OCI-LY3 (cell line): ENCODE measurements at regions not wholly inside any gene's neighbourhood (a gene's known extent, or its start where the extent isn't known, plus 50 kb on each side); places are given as distances from the start of the nearest gene placed in this dataset.
A peak's percentile ranks its signal among the peaks of the same experiment; 100 is the strongest.

Experiments used
- H2AFZ ChIP-seq: fragments of 200-600, 300-600 bp; shearing (Covaris generic); 2 replicates; pipeline ENCODE4 v1.6.0; 2014; ENCODE audit warnings: antibody characterized with exemption, low read depth, low read length
- H3K27ac ChIP-seq: fragments of 200-600, 300-600 bp; sonication (generic); 2 replicates; pipeline ENCODE4 v1.5.1; 2014; ENCODE audit warnings: mild to moderate bottlenecking, low read length, moderate library complexity, mixed read lengths
- H3K27me3 ChIP-seq: fragments of 200-600, 300-600 bp; sonication (generic); 2 replicates; pipeline ENCODE4 v1.6.1; 2014; ENCODE audit warnings: low read depth, low read length, mixed read lengths
- H3K36me3 ChIP-seq: fragments of 200-600, 300-600 bp; sonication (generic); replicated peaks from 2 replicates; pipeline ENCODE3; 2014; ENCODE audit warnings: low read depth, low read length, mixed read lengths
- H3K4me1 ChIP-seq: fragments of 300-600, 200-600 bp; sonication (generic); 2 replicates; pipeline ENCODE4 v1.6.1; 2014; ENCODE audit warnings: low read length, mixed read lengths
- H3K4me2 ChIP-seq: fragments of 200-600, 300-600 bp; sonication (generic); 2 replicates; pipeline ENCODE4 v1.6.1; 2014; ENCODE audit warnings: low read length, mixed read lengths
- H3K4me3 ChIP-seq: fragments of 300-600, 200-600 bp; sonication (generic); 2 replicates; pipeline ENCODE4 v1.5.1; 2014; ENCODE audit warnings: antibody characterized with exemption, mild to moderate bottlenecking, low read length, moderate library complexity
- H3K79me2 ChIP-seq: fragments of 300-600, 200-600 bp; shearing (Covaris generic); 2 replicates; pipeline ENCODE4 v1.6.1; 2014; ENCODE audit warnings: mild to moderate bottlenecking, low read length, mixed read lengths
- H3K9ac ChIP-seq: fragments of 300-600, 200-600 bp; shearing (Covaris generic); 2 replicates; pipeline ENCODE4 v1.6.0; 2014; ENCODE audit warnings: mild to moderate bottlenecking, low read length, moderate library complexity
- H3K9me3 ChIP-seq: fragments of 200-600, 300-600 bp; shearing (Covaris generic); 2 replicates; pipeline ENCODE4 v1.6.1; 2014; ENCODE audit warnings: low read length, mixed read lengths; ENCODE audit not compliant: insufficient read depth
- H4K20me1 ChIP-seq: fragments of 200-600, 300-600 bp; sonication (generic); 2 replicates; pipeline ENCODE4 v1.6.1; 2016; ENCODE audit warnings: low read length, mixed read lengths; ENCODE audit not compliant: insufficient read depth
- EZH2phosphoT487 ChIP-seq: fragments of 200-600 bp; shearing (Covaris generic); IDR thresholded peaks from 2 replicates; pipeline ENCODE4 v1.6.1; 2018; ENCODE audit warnings: antibody characterized with exemption, mixed run types, low read depth
- TF ChIP-seq, protein P1 (sequence below): fragments of 200-600, 300-600 bp; sonication (generic); IDR thresholded peaks from 2 replicates; pipeline ENCODE4 v1.5.1; 2014; ENCODE audit warnings: antibody characterized with exemption, low read length, low read depth

DNA sequence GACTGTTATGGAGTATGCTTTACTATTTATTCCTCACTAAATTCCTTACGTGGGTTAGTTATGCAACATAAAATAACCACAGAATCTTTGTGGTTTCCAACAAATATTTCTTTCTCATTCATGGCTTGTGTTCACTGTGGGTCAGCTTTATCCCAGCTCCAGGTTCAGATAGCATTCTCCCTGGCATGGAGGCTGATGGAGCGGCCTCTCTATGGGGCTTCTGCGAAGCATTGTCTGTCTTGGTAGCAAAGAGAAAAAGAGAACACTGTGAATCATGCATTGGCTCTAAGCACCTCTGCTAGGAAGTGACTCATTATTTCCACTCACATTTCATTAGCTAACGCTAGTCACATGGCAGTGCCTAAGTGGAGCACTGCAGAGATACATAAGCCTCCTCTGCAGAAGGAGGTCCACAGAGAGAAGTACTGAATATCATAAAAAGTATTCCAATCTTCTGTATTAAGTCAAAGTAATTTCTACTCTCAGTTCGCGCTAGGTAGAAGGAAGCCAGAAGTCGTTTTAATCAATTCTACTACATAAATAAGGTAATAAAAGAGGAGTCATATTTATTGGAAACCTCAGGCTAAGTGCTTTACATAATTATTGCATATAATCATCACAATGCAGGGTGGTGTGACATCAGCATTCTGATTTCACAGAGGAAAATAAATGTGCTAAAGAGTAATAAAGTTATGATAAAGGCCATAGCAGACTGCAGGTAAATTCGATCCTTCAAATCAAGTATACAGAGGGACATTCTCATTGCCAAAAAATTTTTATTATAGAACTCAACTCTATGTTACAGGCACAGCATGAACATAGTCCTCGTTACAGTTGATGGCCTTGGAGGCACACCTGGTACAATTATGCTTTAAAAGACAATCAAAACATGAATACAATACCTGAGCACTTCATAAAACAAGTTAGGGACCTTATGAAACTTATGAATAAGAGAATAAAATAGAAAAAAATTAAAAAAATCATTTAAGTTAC is 531.1 kb downstream of the CETN3 start:
- H4K20me1 ChIP-seq, result no peaks in the 10 kb centered on the region
- H3K4me2 ChIP-seq, result no peak overlapping the region
- no peaks in the 10 kb centered on the region for H3K27me3 ChIP-seq
- peaks cover 2% of the 10 kb centered on the region; the same call in 1 of the 2 replicates for H3K4me1 ChIP-seq
- H3K9me3 ChIP-seq, result no peaks in the 10 kb centered on the region
- H2AFZ ChIP-seq, result no peak overlapping the region
- H3K4me3 ChIP-seq, result no peak overlapping the region
- H3K79me2 ChIP-seq, result no peaks in the 10 kb centered on the region
- no peak overlapping the region for H3K27ac ChIP-seq
- no peaks in the 10 kb centered on the region for H3K36me3 ChIP-seq
- TF ChIP-seq, protein P1, sequence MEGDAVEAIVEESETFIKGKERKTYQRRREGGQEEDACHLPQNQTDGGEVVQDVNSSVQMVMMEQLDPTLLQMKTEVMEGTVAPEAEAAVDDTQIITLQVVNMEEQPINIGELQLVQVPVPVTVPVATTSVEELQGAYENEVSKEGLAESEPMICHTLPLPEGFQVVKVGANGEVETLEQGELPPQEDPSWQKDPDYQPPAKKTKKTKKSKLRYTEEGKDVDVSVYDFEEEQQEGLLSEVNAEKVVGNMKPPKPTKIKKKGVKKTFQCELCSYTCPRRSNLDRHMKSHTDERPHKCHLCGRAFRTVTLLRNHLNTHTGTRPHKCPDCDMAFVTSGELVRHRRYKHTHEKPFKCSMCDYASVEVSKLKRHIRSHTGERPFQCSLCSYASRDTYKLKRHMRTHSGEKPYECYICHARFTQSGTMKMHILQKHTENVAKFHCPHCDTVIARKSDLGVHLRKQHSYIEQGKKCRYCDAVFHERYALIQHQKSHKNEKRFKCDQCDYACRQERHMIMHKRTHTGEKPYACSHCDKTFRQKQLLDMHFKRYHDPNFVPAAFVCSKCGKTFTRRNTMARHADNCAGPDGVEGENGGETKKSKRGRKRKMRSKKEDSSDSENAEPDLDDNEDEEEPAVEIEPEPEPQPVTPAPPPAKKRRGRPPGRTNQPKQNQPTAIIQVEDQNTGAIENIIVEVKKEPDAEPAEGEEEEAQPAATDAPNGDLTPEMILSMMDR, result no peak
- TF ChIP-seq EZH2phosphoT487, result no peak
- no peak overlapping the region for H3K9ac ChIP-seq

DNA sequence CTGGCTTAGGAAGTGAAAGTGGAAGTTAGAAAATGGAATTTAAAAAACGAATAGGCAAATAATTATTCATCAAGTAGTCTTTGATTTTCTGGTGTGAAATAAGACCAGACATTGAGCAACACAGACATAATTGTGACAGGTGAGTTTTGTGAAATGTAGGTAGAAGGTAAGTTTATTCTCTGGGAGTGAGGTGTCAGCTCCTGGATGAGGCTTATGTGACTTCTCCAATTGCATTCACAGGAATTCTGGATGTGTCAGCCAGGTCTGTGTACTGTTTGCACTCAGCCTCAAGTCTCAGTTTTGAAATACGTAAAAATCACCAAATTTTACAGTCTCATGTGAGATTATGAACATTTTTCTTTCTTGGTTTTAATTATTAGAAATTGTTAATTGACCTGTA is 537.6 kb downstream of the CETN3 start:
- Histone ChIP-seq H3K27ac (no peak overlapping the region), H3K9ac (no peak overlapping the region), H2AFZ (no peak overlapping the region), H3K36me3 (no peaks in the 10 kb centered on the region), H3K79me2 (no peaks in the 10 kb centered on the region), H3K4me2 (peak overlapping the region; percentile 20; the same call in 1 of the 2 replicates), H3K9me3 (no peaks in the 10 kb centered on the region), H3K4me1 (peaks cover 21% of the 10 kb centered on the region), H3K4me3 (no peak overlapping the region), H4K20me1 (no peaks in the 10 kb centered on the region), H3K27me3 (no peaks in the 10 kb centered on the region)
- TF ChIP-seq, protein P1, result no peak
- no peak for TF ChIP-seq EZH2phosphoT487

DNA sequence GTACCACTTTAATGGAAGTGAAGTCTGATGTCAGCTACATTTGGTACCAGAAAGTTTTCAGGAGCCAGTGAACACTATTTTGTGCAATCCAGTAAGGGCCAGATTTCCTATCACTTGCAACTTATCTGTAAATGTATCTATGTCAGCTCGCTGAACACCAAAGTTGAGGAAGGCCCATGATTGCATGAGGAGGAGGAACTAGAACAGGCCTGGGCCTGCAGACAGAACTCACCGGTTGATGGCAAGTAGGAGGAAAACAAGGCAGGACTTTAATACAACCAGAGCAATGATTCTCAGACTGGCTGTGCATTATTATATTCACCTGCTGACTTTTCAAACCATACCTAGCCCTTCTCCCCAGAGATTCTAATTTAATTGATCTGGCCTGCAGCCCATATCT is 540.2 kb downstream of the CETN3 start:
- no peak for TF ChIP-seq EZH2phosphoT487
- TF ChIP-seq, protein P1, result no peak

DNA sequence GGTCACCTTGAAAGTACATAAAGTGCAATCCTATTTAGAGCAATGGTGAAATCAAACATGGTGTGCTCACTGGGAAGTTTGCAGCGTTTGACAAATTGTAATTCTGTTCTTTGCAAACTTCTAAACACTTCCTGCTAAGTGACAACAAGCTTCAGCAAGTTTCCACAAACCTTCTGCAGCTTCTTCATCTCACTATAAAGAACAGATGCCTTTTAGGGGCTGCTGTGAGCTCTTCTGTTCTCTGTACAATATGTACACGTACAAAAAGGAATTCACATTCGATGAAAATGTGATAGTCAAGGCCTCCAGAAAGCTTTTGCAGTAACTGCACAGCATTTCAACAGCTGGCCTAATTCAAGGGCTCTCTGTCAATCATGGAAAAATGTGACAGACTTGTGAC is 543.1 kb downstream of the CETN3 start:
- Histone ChIP-seq H3K4me2 (peak overlapping the region; percentile 22; the same call in 1 of the 2 replicates), H3K9me3 (no peaks in the 10 kb centered on the region), H3K9ac (no peak overlapping the region), H3K36me3 (no peaks in the 10 kb centered on the region), H3K27ac (no peak overlapping the region), H3K4me3 (no peak overlapping the region), H3K4me1 (peaks cover 5% of the 10 kb centered on the region; the same call in 1 of the 2 replicates), H3K79me2 (no peaks in the 10 kb centered on the region), H4K20me1 (no peaks in the 10 kb centered on the region), H3K27me3 (no peaks in the 10 kb centered on the region), H2AFZ (peak overlapping the region; percentile 77; the same call in 1 of the 2 replicates)
- TF ChIP-seq, protein P1, result no peak
- no peak for TF ChIP-seq EZH2phosphoT487

More for the DNA sequence above, 540.2 kb downstream of the CETN3 start:
- Histone ChIP-seq H4K20me1 (no peaks in the 10 kb centered on the region), H3K27ac (no peak overlapping the region), H3K4me3 (no peak overlapping the region), H3K9me3 (no peaks in the 10 kb centered on the region), H3K4me1 (peaks cover 26% of the 10 kb centered on the region), H2AFZ (no peak overlapping the region), H3K79me2 (no peaks in the 10 kb centered on the region), H3K27me3 (no peaks in the 10 kb centered on the region), H3K36me3 (no peaks in the 10 kb centered on the region), H3K9ac (no peak overlapping the region), H3K4me2 (no peak overlapping the region)
